H9 (cell line): ENCODE measurements at regions not wholly inside any gene's neighbourhood (a gene's known extent, or its start where the extent isn't known, plus 50 kb on each side); places are given as distances from the start of the nearest gene placed in this dataset.

Experiments
- DNase-seq: peaks from one replicate; pipeline ENCODE4 v3.0.0-alpha.2; 2017
- H2AFZ ChIP-seq: one replicate; pipeline ENCODE4 v1.6.1; 2013; ENCODE audit warnings: mild to moderate bottlenecking, low read length, control low read depth, moderate library complexity
- H2AK5ac ChIP-seq: 2 replicates; pipeline ENCODE4 v1.6.1; 2013; ENCODE audit warnings: low read length, control low read depth, mixed read lengths; ENCODE audit not compliant: insufficient read length
- H2BK120ac ChIP-seq: one replicate; pipeline ENCODE4 v1.6.1; 2013; ENCODE audit warnings: low read depth, mild to moderate bottlenecking, low read length, control low read depth, inconsistent platforms; ENCODE audit not compliant: poor library complexity, severe bottlenecking
- H2BK12ac ChIP-seq: 2 replicates; pipeline ENCODE4 v1.6.1; 2013; ENCODE audit warnings: low read length, control low read depth, mixed read lengths, low read depth; ENCODE audit not compliant: insufficient read length
- H2BK15ac ChIP-seq: 2 replicates; pipeline ENCODE4 v1.6.1; 2013; ENCODE audit warnings: low read depth, low read length, control low read depth
- H2BK20ac ChIP-seq: one replicate; pipeline ENCODE4 v1.6.1; 2013; ENCODE audit warnings: low read depth, mild to moderate bottlenecking, low read length, control low read depth, inconsistent platforms; ENCODE audit not compliant: poor library complexity, severe bottlenecking
- H2BK5ac ChIP-seq: 2 replicates; pipeline ENCODE4 v1.6.1; 2013; ENCODE audit warnings: low read length, control low read depth, mixed read lengths; ENCODE audit not compliant: insufficient read length
- H3K14ac ChIP-seq: 2 replicates; pipeline ENCODE4 v1.6.1; 2013; ENCODE audit warnings: low read length, control low read depth; ENCODE audit not compliant: insufficient read depth
- H3K18ac ChIP-seq: 2 replicates; pipeline ENCODE4 v1.6.1; 2013; ENCODE audit warnings: low read depth, mild to moderate bottlenecking, mixed read lengths, low read length, control low read depth; ENCODE audit not compliant: insufficient read length
- H3K23ac ChIP-seq: 2 replicates; pipeline ENCODE4 v1.6.1; 2013; ENCODE audit warnings: low read length, control low read depth, mixed read lengths, low read depth; ENCODE audit not compliant: insufficient read length
- H3K23me2 ChIP-seq: 2 replicates; pipeline ENCODE4 v1.6.1; 2013; ENCODE audit warnings: low read depth, mild to moderate bottlenecking, mixed read lengths, low read length, control low read depth; ENCODE audit not compliant: insufficient read length, poor library complexity, severe bottlenecking
- H3K27ac ChIP-seq: 2 replicates; pipeline ENCODE4 v1.5.1; 2013; ENCODE audit warnings: low read length, control low read depth, mixed read lengths, low read depth; ENCODE audit not compliant: insufficient read length
- H3K27me3 ChIP-seq: 2 replicates; pipeline ENCODE4 v1.6.1; 2013; ENCODE audit warnings: low read length, control low read depth, inconsistent platforms; ENCODE audit not compliant: insufficient read depth
- H3K4ac ChIP-seq: 2 replicates; pipeline ENCODE4 v1.6.1; 2013; ENCODE audit warnings: low read depth, mild to moderate bottlenecking, control low read depth, inconsistent platforms, low read length, moderate library complexity
- H3K4me1 ChIP-seq: 2 replicates; pipeline ENCODE4 v1.6.1; 2013; ENCODE audit warnings: low read length, control low read depth, inconsistent platforms; ENCODE audit not compliant: insufficient read depth
- H3K4me2 ChIP-seq: 2 replicates; pipeline ENCODE4 v1.6.1; 2013; ENCODE audit warnings: low read length, control low read depth, mixed read lengths; ENCODE audit not compliant: insufficient read length, insufficient read depth
- H3K56ac ChIP-seq: 2 replicates; pipeline ENCODE4 v1.6.1; 2013; ENCODE audit warnings: low read depth, mild to moderate bottlenecking, mixed read lengths, low read length, control low read depth; ENCODE audit not compliant: insufficient read length
- H3K79me1 ChIP-seq: 2 replicates; pipeline ENCODE4 v1.6.1; 2013; ENCODE audit warnings: low read depth, mild to moderate bottlenecking, moderate library complexity, low read length, control low read depth, inconsistent platforms; ENCODE audit not compliant: insufficient read depth, poor library complexity, severe bottlenecking
- H3K79me2 ChIP-seq: 2 replicates; pipeline ENCODE4 v1.6.1; 2013; ENCODE audit warnings: low read length, control low read depth, inconsistent platforms; ENCODE audit not compliant: insufficient read depth
- H3K9ac ChIP-seq: 2 replicates; pipeline ENCODE4 v1.6.1; 2013; ENCODE audit warnings: low read length, control low read depth, mixed read lengths; ENCODE audit not compliant: insufficient read length; ENCODE audit errors: extremely low read depth
- H3K9me3 ChIP-seq: one replicate; pipeline ENCODE4 v1.6.1; 2013; ENCODE audit warnings: low read depth, low read length, inconsistent platforms; ENCODE audit not compliant: control insufficient read depth
- H3T11ph ChIP-seq: one replicate; pipeline ENCODE4 v1.6.1; 2013; ENCODE audit warnings: mild to moderate bottlenecking, low read length, control low read depth, inconsistent platforms
- H4K20me1 ChIP-seq: one replicate; pipeline ENCODE4 v1.6.1; 2013; ENCODE audit not compliant: control insufficient read depth, insufficient read length, insufficient read depth
- H4K5ac ChIP-seq: 2 replicates; pipeline ENCODE4 v1.6.1; 2013; ENCODE audit warnings: low read depth, mild to moderate bottlenecking, mixed read lengths, low read length, control low read depth; ENCODE audit not compliant: insufficient read length
- H4K8ac ChIP-seq: replicated peaks from 2 replicates; pipeline ENCODE4 v1.6.1; 2013; ENCODE audit warnings: low read length, control low read depth, mixed read lengths, low read depth; ENCODE audit not compliant: insufficient read length
- H4K91ac ChIP-seq: 2 replicates; pipeline ENCODE4 v1.6.1; 2013; ENCODE audit warnings: low read depth, mild to moderate bottlenecking, moderate library complexity, mixed read lengths, low read length, control low read depth; ENCODE audit not compliant: insufficient read length
- H3K27ac Mint-ChIP-seq, 3 experiments: 2 replicates in 2 of 3; 3 replicates in 1 of 3; pipeline ENCODE4 v1.8.0; 2020 to 2021; ENCODE audit warnings: mixed read lengths in 3 of 3, mild to moderate bottlenecking in 1 of 3, moderate library complexity in 1 of 3
- H3K27me3 Mint-ChIP-seq: 2 replicates; pipeline ENCODE4 v1.8.0; 2021; ENCODE audit warnings: low read depth, mild to moderate bottlenecking, moderate library complexity, mixed read lengths
- H3K36me3 Mint-ChIP-seq, 3 experiments: 2 replicates in 2 of 3; 3 replicates in 1 of 3; pipeline ENCODE4 v1.8.0; 2020 to 2021; ENCODE audit warnings: low read depth in 3 of 3, mixed read lengths in 3 of 3; ENCODE audit not compliant: insufficient read depth in 1 of 3
- H3K4me1 Mint-ChIP-seq, 2 experiments: 2 replicates each; pipeline ENCODE4 v1.8.0; 2020; ENCODE audit warnings: mixed read lengths in 2 of 2
- H3K4me3 Mint-ChIP-seq, 2 experiments: 2 replicates in 1 of 2; 3 replicates in 1 of 2; pipeline ENCODE4 v1.8.0; 2020 to 2021; ENCODE audit warnings: mild to moderate bottlenecking in 2 of 2, mixed read lengths in 2 of 2, moderate library complexity in 1 of 2
- H3K9me3 Mint-ChIP-seq, 2 experiments: 2 replicates in 1 of 2; 3 replicates in 1 of 2; pipeline ENCODE4 v1.8.0; 2020; ENCODE audit warnings: mild to moderate bottlenecking in 2 of 2, mixed read lengths in 2 of 2, moderate library complexity in 1 of 2
- WGBS: extraction: QIAGEN DNeasy Blood & Tissue Kit; methylation state at CpG from one replicate; pipeline ENCODE4 v1.1.7; 2013; ENCODE audit warnings: missing lambda C conversion rate, low lambda C conversion rate, mixed read lengths; ENCODE audit not compliant: insufficient read length; ENCODE audit errors: extremely low coverage; 5-methylcytosine and 5-hydroxymethylcytosine counted together
- TF ChIP-seq, protein P1 (sequence below): fragments of 200-600 bp; sonication (generic); conservative IDR thresholded peaks from 3 replicates; pipeline ENCODE4 v1.8.0; 2021; ENCODE audit warnings: antibody characterized with exemption, mild to moderate bottlenecking

GRCh38 chr7:25835197-25835596, 316.8 kb upstream of the NFE2L3 start:
- Mint-ChIP-seq H3K9me3 (no peaks in the 10 kb centered on the region), H3K36me3 (no peaks in the 10 kb centered on the region), H3K4me3 (no peak overlapping the region), H3K27me3 (no peaks in the 10 kb centered on the region), H3K4me1 (peaks cover 30 to 32% of the 10 kb centered on the region in 2 experiments), H3K27ac (no peak overlapping the region)
- H3K27ac ChIP-seq = no peak overlapping the region
- H3K23me2 ChIP-seq = no peaks in the 10 kb centered on the region
- H3K4me2 ChIP-seq = no peak overlapping the region
- H3K9me3 ChIP-seq = no peaks in the 10 kb centered on the region
- no peaks in the 10 kb centered on the region for H3K27me3 ChIP-seq
- no peak overlapping the region for H3K23ac ChIP-seq
- H3K79me1 ChIP-seq = no peaks in the 10 kb centered on the region
- no CpG with 5 or more reads among the region's 5 CpGs for WGBS
- no peak overlapping the region for H2AK5ac ChIP-seq
- no peak overlapping the region for H4K8ac ChIP-seq
- TF ChIP-seq, protein P1, sequence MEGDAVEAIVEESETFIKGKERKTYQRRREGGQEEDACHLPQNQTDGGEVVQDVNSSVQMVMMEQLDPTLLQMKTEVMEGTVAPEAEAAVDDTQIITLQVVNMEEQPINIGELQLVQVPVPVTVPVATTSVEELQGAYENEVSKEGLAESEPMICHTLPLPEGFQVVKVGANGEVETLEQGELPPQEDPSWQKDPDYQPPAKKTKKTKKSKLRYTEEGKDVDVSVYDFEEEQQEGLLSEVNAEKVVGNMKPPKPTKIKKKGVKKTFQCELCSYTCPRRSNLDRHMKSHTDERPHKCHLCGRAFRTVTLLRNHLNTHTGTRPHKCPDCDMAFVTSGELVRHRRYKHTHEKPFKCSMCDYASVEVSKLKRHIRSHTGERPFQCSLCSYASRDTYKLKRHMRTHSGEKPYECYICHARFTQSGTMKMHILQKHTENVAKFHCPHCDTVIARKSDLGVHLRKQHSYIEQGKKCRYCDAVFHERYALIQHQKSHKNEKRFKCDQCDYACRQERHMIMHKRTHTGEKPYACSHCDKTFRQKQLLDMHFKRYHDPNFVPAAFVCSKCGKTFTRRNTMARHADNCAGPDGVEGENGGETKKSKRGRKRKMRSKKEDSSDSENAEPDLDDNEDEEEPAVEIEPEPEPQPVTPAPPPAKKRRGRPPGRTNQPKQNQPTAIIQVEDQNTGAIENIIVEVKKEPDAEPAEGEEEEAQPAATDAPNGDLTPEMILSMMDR = no peak
- no peak overlapping the region for H2BK12ac ChIP-seq
- no peak overlapping the region for H2BK15ac ChIP-seq
- H4K5ac ChIP-seq = no peak overlapping the region
- no peak overlapping the region for H2BK5ac ChIP-seq
- H3K4me1 ChIP-seq = peaks cover 6% of the 10 kb centered on the region; the same call in 1 of the 2 replicates
- H2BK20ac ChIP-seq = no peak overlapping the region
- no peak overlapping the region for H3K9ac ChIP-seq
- no peaks in the 10 kb centered on the region for H4K20me1 ChIP-seq
- H3K4ac ChIP-seq = no peak overlapping the region
- H2BK120ac ChIP-seq = no peak overlapping the region
- H2AFZ ChIP-seq = no peak overlapping the region
- no peak overlapping the region for H3K14ac ChIP-seq
- H3T11ph ChIP-seq = no peak overlapping the region
- no peak for DNase-seq
- H3K56ac ChIP-seq = no peak overlapping the region
- H4K91ac ChIP-seq = no peak overlapping the region
- no peaks in the 10 kb centered on the region for H3K79me2 ChIP-seq
- H3K18ac ChIP-seq = no peak overlapping the region
